NT2/D1 (cell line): ENCODE measurements at regions not wholly inside any gene's neighbourhood (a gene's known extent, or its start where the extent isn't known, plus 50 kb on each side); places are given as distances from the start of the nearest gene placed in this dataset.

Experiments
- SUZ12 ChIP-seq: IDR thresholded peaks from 2 replicates; pipeline ENCODE4 v1.6.1; 2011; ENCODE audit not compliant: insufficient read length, insufficient read depth; ENCODE audit errors: extremely low read depth
- YY1 ChIP-seq: IDR thresholded peaks from 2 replicates; pipeline ENCODE4 v1.6.1; 2011; ENCODE audit not compliant: insufficient read length, insufficient read depth
- ZNF274 ChIP-seq: IDR thresholded peaks from 2 replicates; pipeline ENCODE4 v1.6.1; 2011; ENCODE audit warnings: mild to moderate bottlenecking, low read depth, low read length

GRCh38 chr6:154649721-154650120 lies 83.5 kb upstream of the SCAF8 start:
- TF ChIP-seq ZNF274 (no peak), SUZ12 (no peak), YY1 (no peak)
